ELF-1 (cell line): ENCODE measurements at regions not wholly inside any gene's neighbourhood (a gene's known extent, or its start where the extent isn't known, plus 50 kb on each side); places are given as distances from the start of the nearest gene placed in this dataset.

ENCODE experiments used
- DNase-seq: peaks from one replicate; pipeline ENCODE4 v3.0.0-alpha.2; 2016; ENCODE audit warnings: low read depth, low spot score

DNA sequence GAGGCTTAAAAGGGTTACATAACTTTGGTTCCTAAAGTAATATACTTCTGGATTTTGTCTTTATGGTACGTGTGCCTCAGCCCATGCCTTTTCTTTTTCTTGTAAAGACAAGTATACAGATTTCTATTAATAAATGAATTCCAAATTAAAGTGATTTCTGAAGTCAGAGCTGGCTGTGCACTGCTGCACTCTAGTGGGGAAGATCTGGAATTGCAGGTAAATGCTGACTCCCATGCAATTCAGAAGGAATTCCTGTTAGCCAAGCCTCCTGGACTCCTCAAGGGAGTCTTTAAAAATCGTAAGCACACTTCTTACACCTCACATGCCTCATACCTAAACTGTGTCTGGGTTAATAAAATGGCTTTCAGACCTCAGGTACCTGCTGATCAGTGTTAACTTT lies 118.4 kb upstream of the SLC7A1 start:
- peak; percentile 62 for DNase-seq

DNA sequence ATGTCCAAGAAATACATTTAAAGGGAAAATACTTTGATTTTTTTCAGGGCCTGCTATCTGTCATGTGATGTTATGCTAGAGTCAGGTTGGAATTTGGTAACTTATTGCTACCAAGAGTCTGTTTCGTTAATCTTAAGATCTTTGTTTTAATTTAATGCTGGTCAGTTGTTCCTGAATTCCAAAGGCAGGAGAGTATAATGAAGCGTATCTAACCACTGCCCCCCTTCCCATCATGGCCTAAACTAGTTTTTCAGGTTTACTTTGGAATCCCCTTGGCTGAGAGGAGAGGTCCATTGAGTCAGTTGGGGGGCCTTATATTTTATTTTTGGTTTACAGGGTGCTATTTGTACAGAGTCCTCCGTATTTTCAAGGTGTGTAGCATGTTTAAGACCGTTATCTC lies 116.3 kb upstream of the SLC7A1 start:
- DNase-seq, result no peak

DNA sequence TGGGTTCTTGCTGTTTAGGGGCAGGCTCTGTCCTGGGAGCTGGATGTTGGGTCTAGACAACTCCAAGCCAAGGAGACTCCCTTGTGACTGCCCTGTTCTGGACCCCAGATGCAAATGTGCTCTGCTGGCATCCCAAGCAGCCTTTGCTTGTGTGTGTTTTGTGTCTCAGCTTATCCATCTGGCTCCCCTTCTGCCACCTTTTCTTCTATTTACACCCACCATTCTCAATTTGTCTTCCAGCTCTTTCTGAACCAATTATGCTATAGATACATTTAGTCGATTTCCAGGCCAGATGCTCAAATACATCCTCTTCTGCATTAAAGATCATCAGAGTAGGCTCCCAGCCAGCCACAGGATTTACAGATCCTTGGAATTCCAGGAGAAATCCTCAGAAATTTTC lies 115.0 kb upstream of the SLC7A1 start:
- no peak for DNase-seq

DNA sequence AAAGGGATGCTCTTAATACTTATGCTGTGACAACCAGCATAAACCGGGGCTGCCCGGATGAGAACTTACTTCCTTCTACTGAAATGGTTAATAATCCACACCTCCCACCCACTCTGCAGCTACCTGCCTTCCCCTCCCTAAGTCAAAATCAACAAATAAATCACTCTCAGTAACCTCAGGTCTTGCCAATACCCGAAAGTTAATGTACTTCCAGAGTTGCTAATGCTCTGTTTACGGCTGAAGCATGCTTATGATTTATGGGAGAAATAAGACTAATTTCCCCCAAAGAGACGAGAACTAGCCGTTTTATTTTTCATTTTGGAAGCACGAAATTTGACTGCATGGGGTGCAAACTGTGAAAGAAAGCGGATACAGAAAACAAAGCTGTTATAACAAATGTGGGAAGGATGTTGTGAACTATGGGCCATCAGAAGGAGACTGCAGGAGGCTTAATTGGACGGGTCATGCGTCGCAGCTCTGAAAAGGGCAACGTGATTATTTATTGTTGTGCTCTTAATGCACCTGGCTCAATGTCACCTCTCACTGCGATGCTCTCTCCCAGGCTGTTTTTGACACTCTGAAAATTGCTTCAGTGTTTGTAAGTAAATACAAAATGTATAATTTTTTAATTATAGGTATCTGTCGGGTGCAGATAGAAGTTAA lies 114.0 kb upstream of the SLC7A1 start:
- no peak for DNase-seq

- DNase-seq, result peak; percentile 78
Observed at GRCh38 chr13:29707876-29708543, 112.5 kb upstream of the SLC7A1 start.

DNA sequence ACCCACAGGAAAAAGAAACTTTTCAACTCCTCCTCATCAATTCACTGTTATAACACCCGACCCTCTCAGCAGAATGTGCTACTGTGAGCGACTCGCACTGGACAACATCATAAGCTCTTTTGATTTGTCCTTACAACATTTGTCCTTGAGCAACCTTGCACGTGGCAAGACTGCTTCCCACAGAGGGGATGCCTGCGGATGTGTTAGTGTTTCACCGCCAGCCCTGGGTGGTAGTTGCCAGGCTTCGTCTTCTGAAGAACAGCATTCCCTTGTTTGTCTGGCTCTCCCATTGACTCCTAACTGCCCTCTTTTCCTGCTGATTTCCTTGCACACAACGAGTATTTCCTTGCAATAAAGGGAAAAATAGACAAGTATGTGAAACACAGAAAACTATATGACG lies 111.4 kb upstream of the SLC7A1 start:
- no peak for DNase-seq

- peak; percentile 64 for DNase-seq
Observed at GRCh38 chr13:29704648-29705047, 109.2 kb upstream of the SLC7A1 start.

GRCh38 chr13:29703421-29703820 lies 107.9 kb upstream of the SLC7A1 start:
- DNase-seq, result no peak

GRCh38 chr13:29702912-29703351 lies 107.4 kb upstream of the SLC7A1 start:
- DNase-seq, result peak; percentile 82

DNA sequence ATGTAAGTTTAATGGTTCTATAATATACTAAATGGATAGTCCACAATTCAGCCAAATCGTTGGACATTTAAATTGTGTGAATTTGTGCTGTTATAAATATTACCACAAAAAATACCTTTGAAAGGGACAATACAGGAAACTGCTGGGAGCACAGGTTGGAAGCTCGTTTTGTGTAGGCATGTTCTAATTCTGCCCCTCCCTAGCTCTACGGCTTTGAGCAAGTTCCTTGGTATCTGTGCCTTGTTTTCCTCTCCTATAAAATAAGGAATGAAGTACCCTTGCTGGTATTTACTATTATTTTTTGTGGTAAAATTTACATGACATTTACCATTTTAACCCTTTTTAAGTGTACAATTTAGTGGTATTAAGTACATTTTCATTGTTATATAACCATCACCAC lies 102.6 kb upstream of the SLC7A1 start:
- DNase-seq, result no peak

DNA sequence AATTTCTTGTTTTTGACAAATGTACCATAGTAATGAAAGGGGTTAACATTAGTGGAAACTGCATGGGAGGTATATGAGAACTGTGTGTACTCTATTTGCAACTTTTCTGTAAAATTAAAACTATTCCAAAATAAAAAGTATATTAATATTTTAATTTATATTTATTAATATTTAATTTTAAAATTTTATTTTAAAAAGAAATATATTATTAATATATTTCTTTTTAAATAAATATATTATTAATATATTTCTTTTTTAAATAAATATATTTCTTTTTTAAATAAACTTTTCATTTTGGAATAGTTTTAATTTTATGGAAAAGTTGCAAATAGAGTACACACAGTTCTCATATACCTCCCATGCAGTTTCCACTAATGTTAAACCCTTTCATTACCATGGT lies 101.1 kb upstream of the SLC7A1 start:
- no peak for DNase-seq

DNA sequence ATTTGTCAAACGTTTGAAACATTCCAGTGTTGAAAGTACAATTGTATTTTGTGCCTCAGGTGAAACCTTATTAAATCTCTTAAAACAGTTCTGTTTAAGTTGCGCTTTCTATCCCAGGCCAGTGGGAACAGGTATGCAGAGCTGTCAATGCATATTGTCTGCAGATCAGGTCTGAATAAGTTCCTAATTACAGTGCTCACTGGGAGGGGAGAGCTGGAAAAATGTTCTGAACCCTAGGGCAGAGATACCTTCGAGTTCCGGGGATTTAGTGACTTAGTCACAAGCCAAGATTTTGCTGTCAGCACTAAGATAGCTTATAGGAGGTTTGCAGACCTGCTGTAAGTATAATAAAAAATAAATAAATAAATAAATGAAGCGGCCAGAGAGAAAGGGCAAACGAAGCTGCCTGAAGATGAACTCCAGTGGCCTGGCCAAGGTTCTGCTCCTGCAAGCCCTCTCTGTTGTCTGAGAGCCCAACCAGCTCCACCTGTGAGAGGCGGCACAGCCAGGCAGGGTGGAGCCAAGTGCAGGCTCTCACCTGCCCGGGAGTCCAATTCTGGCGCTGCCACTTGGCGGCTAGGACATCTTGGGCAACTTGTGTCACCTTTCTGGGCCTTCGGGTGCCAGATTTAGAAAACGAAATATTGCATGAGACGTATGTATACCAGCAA lies 97.9 kb upstream of the SLC7A1 start:
- no peak for DNase-seq

DNA sequence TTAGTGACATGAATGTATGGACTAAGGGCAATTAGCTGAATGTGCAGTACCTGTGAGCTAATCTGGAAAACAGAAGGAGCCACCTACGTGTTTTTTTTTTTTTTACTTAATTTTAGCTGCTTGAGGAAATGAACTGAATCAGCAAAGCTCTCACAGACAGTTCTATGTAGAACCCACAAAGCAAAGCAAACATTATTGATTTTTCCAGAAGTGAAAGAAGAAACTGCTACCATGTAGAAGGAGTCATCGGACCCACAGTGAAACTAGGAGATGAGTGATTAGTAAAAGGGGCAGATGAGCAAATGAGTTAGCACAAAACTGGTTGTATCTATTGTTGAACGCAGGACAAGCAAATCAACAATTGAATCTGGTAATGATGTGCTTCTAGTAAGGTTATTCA lies 94.1 kb upstream of the SLC7A1 start:
- DNase-seq, result no peak

DNA sequence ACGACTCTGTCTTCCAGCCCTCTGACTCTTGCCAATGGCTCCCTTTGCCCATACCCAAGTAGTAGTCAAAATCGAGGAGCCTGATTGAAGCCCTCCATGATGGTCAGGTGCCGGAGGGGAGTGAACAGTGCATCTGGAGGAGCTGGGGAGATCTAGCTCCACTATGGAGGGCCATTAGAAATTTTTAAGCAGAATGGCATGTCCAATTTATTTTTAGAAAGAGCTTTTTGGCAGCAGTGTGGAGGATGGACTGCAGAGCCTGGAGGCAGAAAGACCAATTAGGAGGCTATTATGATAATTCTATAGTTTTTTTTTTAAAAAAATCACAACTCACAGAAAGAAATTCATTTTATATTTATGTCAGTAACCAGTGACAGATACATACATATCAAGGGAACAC lies 92.7 kb upstream of the SLC7A1 start:
- no peak for DNase-seq

GRCh38 chr13:29684441-29684840 lies 89.0 kb upstream of the SLC7A1 start:
- no peak for DNase-seq

- DNase-seq, result no peak
Observed at GRCh38 chr13:29683041-29683440, 87.6 kb upstream of the SLC7A1 start.

- DNase-seq, result no peak
Observed at GRCh38 chr13:29681864-29682263, 86.4 kb upstream of the SLC7A1 start.

- no peak for DNase-seq
Observed at GRCh38 chr13:29679396-29680053, 84.0 kb upstream of the SLC7A1 start.

DNA sequence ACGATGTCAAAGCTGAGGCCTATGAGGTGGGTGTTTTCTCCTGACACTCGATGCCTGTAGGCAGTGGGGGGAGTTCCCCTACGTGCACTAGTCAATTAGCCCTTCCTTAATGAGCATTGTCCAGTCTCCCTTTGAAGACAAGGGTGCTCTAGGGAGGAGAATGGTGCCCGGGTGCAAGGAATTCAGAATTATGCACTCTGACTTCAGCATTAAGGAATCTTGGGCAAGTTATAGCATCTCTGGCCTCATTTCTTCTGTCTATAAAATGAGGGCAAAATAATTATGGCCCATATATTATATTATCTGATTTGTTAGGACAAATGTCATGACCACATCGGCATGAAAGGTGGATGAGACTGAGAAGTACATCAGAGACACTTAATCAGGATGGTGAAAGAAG lies 82.1 kb upstream of the SLC7A1 start:
- no peak for DNase-seq

DNA sequence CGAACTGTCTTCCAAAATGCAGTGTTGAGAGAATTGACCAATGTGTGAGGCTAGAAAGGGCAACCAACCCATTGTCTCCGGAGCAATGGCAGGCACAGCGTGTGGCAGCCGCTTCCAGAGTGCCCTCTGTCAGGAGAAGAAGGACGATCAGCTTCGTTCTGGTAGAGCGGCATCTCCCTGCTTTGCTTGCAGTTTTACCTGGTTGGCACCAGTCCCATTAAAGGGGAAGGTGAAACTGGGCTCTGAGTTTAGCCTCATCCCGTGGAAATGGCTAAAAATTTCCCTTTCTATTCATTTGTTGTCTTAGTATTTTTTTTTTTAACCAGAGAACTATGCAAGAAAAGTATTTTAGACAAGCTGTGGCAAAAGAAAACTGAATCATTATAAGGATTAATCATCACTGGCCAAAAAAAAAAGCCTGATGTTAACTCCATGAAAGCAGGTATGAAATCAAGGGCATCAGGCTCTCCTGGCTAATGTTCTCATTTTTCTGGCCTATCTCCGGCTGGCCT lies 81.5 kb upstream of the SLC7A1 start:
- no peak for DNase-seq

GRCh38 chr13:29676535-29676934 lies 81.0 kb upstream of the SLC7A1 start:
- DNase-seq, result peak; percentile 40

- no peak for DNase-seq
Observed at GRCh38 chr13:29674532-29674931, 79.0 kb upstream of the SLC7A1 start.
